OCI-LY1 (cell line): ENCODE measurements at regions not wholly inside any gene's neighbourhood (a gene's known extent, or its start where the extent isn't known, plus 50 kb on each side); places are given as distances from the start of the nearest gene placed in this dataset.

Experiments used
- H2AFZ ChIP-seq: fragments of 200-600 bp; sonication (generic), shearing (Covaris generic); 2 replicates; pipeline ENCODE4 v1.6.0; 2014; ENCODE audit warnings: antibody characterized with exemption, mild to moderate bottlenecking, low read length
- H3F3A ChIP-seq: fragments of 200-600 bp; sonication (generic), shearing (Covaris generic); 2 replicates; pipeline ENCODE4 v1.6.0; 2014; ENCODE audit warnings: mild to moderate bottlenecking, antibody characterized with exemption, low read length, moderate library complexity; ENCODE audit not compliant: insufficient read depth
- H3K27ac ChIP-seq: fragments of 200-600 bp; sonication (generic); 2 replicates; pipeline ENCODE4 v1.5.1; 2014; ENCODE audit warnings: low read length, mixed run types, mild to moderate bottlenecking, low read depth; ENCODE audit not compliant: poor library complexity, severe bottlenecking
- H3K27me3 ChIP-seq: fragments of 200-600 bp; sonication (generic); 2 replicates; pipeline ENCODE4 v1.6.0; 2014; ENCODE audit warnings: antibody characterized with exemption, mild to moderate bottlenecking, low read length, moderate library complexity; ENCODE audit not compliant: insufficient read depth
- H3K36me3 ChIP-seq: fragments of 200-600 bp; sonication (generic); 2 replicates; pipeline ENCODE4 v1.6.1; 2014; ENCODE audit warnings: mild to moderate bottlenecking, antibody characterized with exemption, low read length, moderate library complexity, mixed read lengths; ENCODE audit not compliant: insufficient read depth
- H3K4me1 ChIP-seq: fragments of 200-600 bp; sonication (generic); 2 replicates; pipeline ENCODE4 v1.5.1; 2014; ENCODE audit warnings: mild to moderate bottlenecking, low read length, moderate library complexity; ENCODE audit not compliant: insufficient read depth, severe bottlenecking
- H3K4me2 ChIP-seq: fragments of 200-600 bp; sonication (generic), shearing (Covaris generic); 2 replicates; pipeline ENCODE4 v1.6.1; 2014; ENCODE audit warnings: low read length
- H3K4me3 ChIP-seq: fragments of 200-600 bp; sonication (generic); 2 replicates; pipeline ENCODE4 v1.5.1; 2014; ENCODE audit warnings: low read length, low read depth, mild to moderate bottlenecking, mixed read lengths; ENCODE audit not compliant: poor library complexity, severe bottlenecking
- H3K79me2 ChIP-seq: fragments of 200-600 bp; shearing (Covaris generic); 2 replicates; pipeline ENCODE4 v1.6.1; 2016; ENCODE audit warnings: mixed run types, low read length, mixed read lengths; ENCODE audit not compliant: insufficient read depth
- H3K9ac ChIP-seq: fragments of 200-600 bp; sonication (generic), shearing (Covaris generic); 2 replicates; pipeline ENCODE4 v1.6.1; 2014; ENCODE audit warnings: mild to moderate bottlenecking, low read length, mixed read lengths
- H3K9me2 ChIP-seq: fragments of 200-600 bp; sonication (generic), shearing (Covaris generic); 2 replicates; pipeline ENCODE4 v1.6.1; 2014; ENCODE audit warnings: low read depth, mild to moderate bottlenecking, low read length, mixed read lengths
- H3K9me3 ChIP-seq: fragments of 200-600 bp; shearing (Covaris generic); 2 replicates; pipeline ENCODE4 v1.6.1; 2014; ENCODE audit warnings: low read length, mixed read lengths
- H4K20me1 ChIP-seq: fragments of 200-600 bp; sonication (generic), shearing (Covaris generic); 2 replicates; pipeline ENCODE4 v1.6.0; 2016; ENCODE audit warnings: mild to moderate bottlenecking, low read length; ENCODE audit not compliant: insufficient read depth
- EZH2 ChIP-seq: fragments of 200-600 bp; sonication (generic), shearing (Covaris generic); IDR thresholded peaks from 2 replicates; pipeline ENCODE4 v1.8.0; 2017; ENCODE audit warnings: borderline replicate concordance, mixed run types, mild to moderate bottlenecking, antibody characterized with exemption, low read length, moderate library complexity, mixed read lengths
- TF ChIP-seq, protein P1 (sequence below): fragments of 200-600 bp; sonication (generic), shearing (Covaris generic); IDR thresholded peaks from 2 replicates; pipeline ENCODE4 v1.5.1; 2017; ENCODE audit warnings: mild to moderate bottlenecking, antibody characterized with exemption, low read length, moderate library complexity, mixed read lengths

DNA sequence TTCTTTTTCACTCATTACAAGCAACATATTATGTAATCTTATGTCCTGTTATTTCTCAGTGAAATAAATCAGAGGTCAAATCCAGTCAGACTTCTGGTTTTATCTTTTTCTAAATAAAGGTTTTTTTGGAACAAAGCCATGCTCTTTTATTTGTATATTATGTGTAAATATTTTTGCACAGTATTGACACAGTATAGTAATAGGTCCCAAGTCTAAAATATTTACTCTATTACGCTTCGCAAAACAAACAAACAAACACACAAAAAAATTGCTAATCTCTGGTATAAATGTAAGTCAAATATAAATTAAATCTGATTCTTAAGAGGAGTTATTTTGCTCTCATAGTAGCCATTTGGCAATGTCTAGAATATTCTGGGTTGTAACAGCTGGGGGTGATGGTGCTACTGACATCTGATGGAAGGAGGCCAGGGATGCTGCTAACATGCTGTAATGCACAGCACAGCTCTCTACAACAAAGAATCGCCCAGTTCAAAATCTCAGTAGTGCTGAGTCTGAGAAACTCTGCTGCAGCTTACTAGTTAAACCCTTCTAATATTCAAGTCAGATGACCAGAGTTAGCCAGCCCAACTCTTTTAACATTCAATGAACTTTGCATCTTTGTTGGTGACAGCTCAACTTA, 602.1 kb downstream of the RAB28 start:
- Histone ChIP-seq H3K4me3 (no peak overlapping the region), H3F3A (no peaks in the 10 kb centered on the region), H3K4me2 (no peak overlapping the region), H4K20me1 (no peaks in the 10 kb centered on the region), H3K27ac (no peak overlapping the region), H3K9me3 (no peaks in the 10 kb centered on the region), H2AFZ (no peak overlapping the region), H3K36me3 (no peaks in the 10 kb centered on the region), H3K9ac (no peak overlapping the region), H3K9me2 (no peaks in the 10 kb centered on the region), H3K79me2 (no peaks in the 10 kb centered on the region), H3K4me1 (no peaks in the 10 kb centered on the region), H3K27me3 (no peaks in the 10 kb centered on the region)
- no peak for TF ChIP-seq EZH2

DNA sequence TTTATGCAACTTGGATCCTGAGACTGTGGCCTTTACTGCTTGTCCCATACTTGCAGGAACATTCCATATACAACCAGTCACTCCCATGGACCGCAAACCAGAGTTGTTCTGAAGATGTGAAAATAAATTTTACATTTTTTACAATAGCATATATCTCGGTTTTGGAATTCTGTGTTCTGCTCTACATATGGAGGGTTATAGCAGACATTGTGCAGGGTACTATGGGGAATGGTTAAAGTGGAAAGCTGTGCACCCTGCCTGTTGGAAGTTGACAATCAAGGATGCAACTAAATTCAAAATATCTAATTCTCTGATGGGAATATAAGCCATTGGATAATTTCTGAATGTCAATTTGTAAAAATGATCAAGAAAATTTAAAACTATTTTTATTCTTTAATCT, 603.3 kb downstream of the RAB28 start:
- Histone ChIP-seq H3K27me3 (no peaks in the 10 kb centered on the region), H3K9ac (no peak overlapping the region), H3K4me3 (no peak overlapping the region), H3K9me2 (no peaks in the 10 kb centered on the region), H2AFZ (no peak overlapping the region), H3K27ac (no peak overlapping the region), H3F3A (no peaks in the 10 kb centered on the region), H3K4me1 (no peaks in the 10 kb centered on the region), H3K4me2 (no peak overlapping the region), H3K79me2 (no peaks in the 10 kb centered on the region), H4K20me1 (no peaks in the 10 kb centered on the region), H3K36me3 (no peaks in the 10 kb centered on the region), H3K9me3 (no peaks in the 10 kb centered on the region)
- TF ChIP-seq EZH2: no peak
- TF ChIP-seq, protein P1, sequence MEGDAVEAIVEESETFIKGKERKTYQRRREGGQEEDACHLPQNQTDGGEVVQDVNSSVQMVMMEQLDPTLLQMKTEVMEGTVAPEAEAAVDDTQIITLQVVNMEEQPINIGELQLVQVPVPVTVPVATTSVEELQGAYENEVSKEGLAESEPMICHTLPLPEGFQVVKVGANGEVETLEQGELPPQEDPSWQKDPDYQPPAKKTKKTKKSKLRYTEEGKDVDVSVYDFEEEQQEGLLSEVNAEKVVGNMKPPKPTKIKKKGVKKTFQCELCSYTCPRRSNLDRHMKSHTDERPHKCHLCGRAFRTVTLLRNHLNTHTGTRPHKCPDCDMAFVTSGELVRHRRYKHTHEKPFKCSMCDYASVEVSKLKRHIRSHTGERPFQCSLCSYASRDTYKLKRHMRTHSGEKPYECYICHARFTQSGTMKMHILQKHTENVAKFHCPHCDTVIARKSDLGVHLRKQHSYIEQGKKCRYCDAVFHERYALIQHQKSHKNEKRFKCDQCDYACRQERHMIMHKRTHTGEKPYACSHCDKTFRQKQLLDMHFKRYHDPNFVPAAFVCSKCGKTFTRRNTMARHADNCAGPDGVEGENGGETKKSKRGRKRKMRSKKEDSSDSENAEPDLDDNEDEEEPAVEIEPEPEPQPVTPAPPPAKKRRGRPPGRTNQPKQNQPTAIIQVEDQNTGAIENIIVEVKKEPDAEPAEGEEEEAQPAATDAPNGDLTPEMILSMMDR: no peak

DNA sequence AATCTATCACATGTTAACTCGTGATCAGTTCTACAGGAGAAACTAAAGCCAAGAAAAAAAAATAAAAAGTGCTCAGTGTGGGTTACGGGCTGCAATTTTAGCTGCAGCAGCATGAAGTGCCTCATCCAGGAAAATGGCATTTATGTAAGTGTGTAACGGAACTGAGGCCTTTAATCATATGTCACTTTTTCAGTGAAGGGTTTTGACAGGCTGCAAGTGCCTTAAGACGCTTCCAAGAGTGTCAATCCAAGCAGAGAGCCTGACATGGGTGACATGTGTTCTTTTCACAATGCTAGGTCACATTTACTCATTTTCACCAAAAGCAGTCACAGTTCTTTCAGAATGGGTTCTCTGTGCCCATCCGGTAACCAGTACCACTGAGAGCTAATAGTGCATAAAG, 604.6 kb downstream of the RAB28 start:
- Histone ChIP-seq H3K27ac (no peak overlapping the region), H3K4me1 (no peaks in the 10 kb centered on the region), H3F3A (no peaks in the 10 kb centered on the region), H4K20me1 (no peaks in the 10 kb centered on the region), H3K79me2 (no peaks in the 10 kb centered on the region), H2AFZ (no peak overlapping the region), H3K9me2 (no peaks in the 10 kb centered on the region), H3K9me3 (no peaks in the 10 kb centered on the region), H3K4me3 (no peak overlapping the region), H3K9ac (no peak overlapping the region), H3K36me3 (no peaks in the 10 kb centered on the region), H3K27me3 (no peaks in the 10 kb centered on the region), H3K4me2 (no peak overlapping the region)
- no peak for TF ChIP-seq EZH2
- TF ChIP-seq, protein P1: no peak

DNA sequence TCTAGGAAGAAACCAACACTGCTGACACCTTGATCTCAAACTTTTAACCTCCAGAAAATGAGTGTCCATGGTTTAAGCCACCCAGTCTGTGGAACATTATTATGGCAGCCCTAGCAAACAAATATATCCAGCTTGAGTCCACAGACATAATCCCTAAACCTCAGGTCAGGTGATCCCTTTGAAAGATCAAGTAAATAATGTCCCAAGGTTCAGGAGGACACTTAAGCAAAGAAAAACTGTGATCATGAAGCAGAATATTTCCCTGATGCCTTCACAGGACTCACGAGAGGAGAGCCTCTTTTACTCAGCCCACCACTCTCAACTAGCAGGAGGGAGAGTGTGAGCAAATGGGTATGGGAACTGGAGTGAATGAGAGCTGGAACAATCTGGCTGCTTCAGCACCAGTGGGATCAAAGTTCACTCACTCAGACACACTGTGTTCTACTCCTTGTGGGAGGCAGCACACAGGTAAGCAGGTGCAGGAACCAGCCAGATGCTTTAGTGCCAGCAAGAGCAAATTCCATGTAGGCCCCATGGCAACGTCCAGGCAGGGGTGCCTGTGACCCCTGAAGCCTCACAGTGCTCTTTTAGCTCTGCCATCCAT, 608.4 kb downstream of the RAB28 start:
- TF ChIP-seq, protein P1: no peak
- no peak for TF ChIP-seq EZH2

More for the DNA sequence above, 608.4 kb downstream of the RAB28 start:
- Histone ChIP-seq H3K9ac (no peak overlapping the region), H3K9me3 (no peaks in the 10 kb centered on the region), H3K9me2 (no peaks in the 10 kb centered on the region), H3F3A (no peaks in the 10 kb centered on the region), H3K4me2 (no peak overlapping the region), H3K27me3 (no peaks in the 10 kb centered on the region), H3K36me3 (no peaks in the 10 kb centered on the region), H3K4me3 (no peak overlapping the region), H4K20me1 (no peaks in the 10 kb centered on the region), H2AFZ (no peak overlapping the region), H3K27ac (no peak overlapping the region), H3K4me1 (no peaks in the 10 kb centered on the region), H3K79me2 (no peaks in the 10 kb centered on the region)
